ENCODE measurements at regions not wholly inside any gene's neighbourhood (a gene's known extent, or its start where the extent isn't known, plus 50 kb on each side); places are given as distances from the start of the nearest gene placed in this dataset.

- DNase-seq, result no peak
These were observed 52.9 kb upstream of the IRX1 start for GRCh38 chr5:3542769-3543168.

DNA sequence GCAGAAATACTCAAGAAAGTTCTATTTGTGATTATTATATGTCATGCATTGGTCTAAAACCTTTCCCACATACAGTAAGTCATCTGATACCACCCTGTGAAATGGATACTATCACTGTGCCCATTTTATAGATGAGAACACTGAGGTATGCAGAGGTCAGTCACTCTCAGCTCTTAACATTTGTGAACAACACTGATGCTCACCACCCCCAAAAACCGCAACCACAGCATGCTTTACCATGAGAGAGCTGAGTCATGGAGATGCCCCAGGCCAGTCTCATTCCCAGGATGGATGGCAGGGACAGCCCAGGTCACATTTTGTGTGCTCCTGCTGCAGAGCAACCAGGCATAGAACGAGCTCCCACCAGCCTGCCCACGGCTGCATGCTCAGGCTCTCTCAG, 53.5 kb upstream of the IRX1 start:
- no peak for DNase-seq

- DNase-seq, result no peak
These were observed 56.7 kb upstream of the IRX1 start for GRCh38 chr5:3538886-3539285.

GRCh38 chr5:3537942-3538341, 57.7 kb upstream of the IRX1 start:
- DNase-seq, result no peak

- no peak for DNase-seq
These were observed 60.0 kb upstream of the IRX1 start for GRCh38 chr5:3535414-3536211.

GRCh38 chr5:3534997-3535396, 60.6 kb upstream of the IRX1 start:
- no peak for DNase-seq

GRCh38 chr5:3531320-3531986, 64.2 kb upstream of the IRX1 start:
- DNase-seq, result no peak

- no peak for DNase-seq
These were observed 65.4 kb upstream of the IRX1 start for GRCh38 chr5:3530251-3530650.

GRCh38 chr5:3526551-3527185, 69.0 kb upstream of the IRX1 start:
- no peak for DNase-seq

- no peak for DNase-seq
These were observed 73.1 kb upstream of the IRX1 start for GRCh38 chr5:3522491-3522890.

GRCh38 chr5:3518576-3518975, 77.1 kb upstream of the IRX1 start:
- DNase-seq, result no peak

DNA sequence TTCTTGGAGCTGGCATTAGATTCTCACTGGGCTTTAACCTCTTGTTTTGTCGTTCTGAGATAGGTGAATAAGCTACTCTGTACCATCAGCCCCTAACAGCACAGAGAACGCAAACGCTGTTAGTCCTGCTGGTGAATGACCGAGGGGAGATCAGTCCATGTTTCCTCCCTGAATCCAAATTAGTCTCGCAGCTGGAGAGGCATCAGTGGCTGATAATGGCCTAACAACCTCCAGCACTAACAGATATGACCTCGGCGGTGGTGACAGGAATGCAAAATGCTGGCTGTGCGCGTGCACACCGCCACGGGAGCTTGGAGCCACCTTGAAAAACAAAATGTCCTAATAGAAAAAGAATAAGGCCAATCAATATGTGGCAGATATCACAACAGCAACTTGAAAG, 77.6 kb upstream of the IRX1 start:
- DNase-seq, result no peak

- no peak for DNase-seq
These were observed 78.3 kb upstream of the IRX1 start for GRCh38 chr5:3517348-3517747.

- DNase-seq, result peak; percentile 33
These were observed 83.1 kb upstream of the IRX1 start for GRCh38 chr5:3512361-3513095.

DNA sequence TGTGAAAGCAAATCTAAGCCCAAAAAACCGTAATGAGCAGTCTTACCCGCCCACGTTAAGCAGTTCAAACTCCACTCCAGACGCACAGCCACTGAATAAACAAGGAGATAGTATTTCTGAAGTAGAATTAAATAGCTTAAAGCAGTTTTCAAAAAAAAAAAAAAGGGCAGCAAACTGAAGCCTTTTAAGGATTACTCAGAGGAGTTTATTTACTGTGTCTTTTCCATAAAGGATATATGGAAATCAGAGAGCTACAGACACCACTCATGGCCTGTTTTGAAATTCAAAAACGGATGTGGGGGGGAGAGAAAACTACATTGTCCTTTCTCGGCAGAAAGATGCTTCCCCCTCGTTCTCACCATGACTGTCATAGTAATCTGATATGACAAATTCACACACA, 83.7 kb upstream of the IRX1 start:
- DNase-seq, result peak; percentile 59

GRCh38 chr5:3511519-3511918, 84.1 kb upstream of the IRX1 start:
- DNase-seq, result peak; percentile 60

DNA sequence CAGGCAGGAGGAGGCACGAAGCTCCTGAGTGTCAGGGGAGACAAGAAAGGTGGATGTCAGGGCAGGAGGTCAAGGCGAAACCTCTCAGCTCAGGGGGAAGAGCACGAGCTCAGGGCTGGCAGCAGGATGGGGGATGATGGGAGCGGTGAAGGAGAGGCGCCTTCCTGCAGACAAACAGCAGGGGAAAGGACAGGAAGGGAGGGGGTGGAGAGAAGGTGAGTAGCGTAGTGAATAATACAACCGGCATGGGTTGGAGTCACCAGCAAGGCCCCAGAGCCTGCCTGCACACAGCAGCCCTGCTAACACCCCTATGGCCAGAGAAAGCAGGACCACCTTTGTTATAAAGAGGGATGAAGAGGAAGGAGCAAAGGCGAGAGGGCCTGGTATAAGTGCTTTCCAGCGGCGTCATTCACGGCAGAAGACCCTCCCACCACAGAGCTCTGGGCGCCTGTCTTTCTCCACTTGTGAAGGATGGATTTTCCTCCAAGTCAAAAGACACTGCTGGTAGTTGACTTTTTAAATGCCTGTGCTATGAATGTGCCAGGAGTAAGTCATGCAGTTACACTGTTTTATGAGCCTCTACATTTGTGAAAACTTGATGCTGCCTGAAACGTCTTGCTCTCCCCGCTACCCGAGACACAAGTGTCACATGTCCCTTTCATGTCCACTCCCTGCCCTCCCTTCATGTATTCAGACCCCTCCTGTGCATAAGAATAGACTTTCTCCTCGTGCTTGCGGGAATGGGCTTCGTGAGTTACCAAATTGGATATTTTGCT, 84.8 kb upstream of the IRX1 start:
- DNase-seq, result no peak

- DNase-seq, result no peak
These were observed 86.3 kb upstream of the IRX1 start for GRCh38 chr5:3509290-3509689.

DNA sequence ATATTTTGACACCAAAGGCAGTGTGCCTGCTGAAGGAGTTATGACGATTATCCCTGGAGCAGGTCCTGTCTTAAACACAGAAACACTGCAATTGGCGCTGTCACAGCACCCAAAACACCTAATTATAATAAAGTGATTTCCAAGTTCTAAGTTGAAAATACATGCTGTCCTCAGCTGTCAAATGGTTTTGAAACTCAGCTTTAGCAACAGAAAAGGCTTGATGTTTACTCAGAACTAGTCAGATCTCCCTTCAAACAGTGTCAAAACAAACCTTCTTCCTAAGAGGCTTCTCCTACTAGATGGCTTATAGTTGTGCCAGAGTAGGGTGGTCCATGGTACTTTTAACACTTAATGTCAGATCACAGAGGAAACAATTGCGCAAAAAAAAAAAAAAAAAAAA, 87.2 kb upstream of the IRX1 start:
- no peak for DNase-seq

DNA sequence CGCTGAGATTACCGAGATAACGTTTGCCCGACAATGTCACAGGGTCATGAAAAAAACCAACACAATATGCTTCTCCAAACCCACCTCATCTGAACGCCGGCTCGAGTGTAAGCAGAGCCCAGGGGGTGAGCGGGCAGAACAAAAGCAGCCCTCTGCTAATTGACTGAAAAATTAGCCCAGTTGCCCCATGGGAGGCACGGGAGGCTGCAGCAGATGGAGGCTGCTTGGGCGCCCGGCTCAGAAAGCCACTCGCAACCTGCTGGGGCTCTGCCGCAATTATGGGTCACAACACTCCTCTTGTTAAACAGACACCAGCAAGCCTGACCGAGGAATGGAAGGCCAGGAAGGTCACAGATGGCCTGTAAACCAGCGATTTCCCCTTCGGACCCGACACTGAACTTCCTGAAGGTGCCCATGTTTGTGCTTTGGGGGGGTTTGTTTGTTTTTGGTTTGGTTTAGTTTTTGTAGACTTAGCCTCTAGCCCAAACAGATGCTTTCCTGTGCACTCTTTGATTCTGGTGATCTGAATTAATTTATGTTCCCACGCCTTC, 104.6 kb upstream of the IRX1 start:
- DNase-seq, result no peak

DNA sequence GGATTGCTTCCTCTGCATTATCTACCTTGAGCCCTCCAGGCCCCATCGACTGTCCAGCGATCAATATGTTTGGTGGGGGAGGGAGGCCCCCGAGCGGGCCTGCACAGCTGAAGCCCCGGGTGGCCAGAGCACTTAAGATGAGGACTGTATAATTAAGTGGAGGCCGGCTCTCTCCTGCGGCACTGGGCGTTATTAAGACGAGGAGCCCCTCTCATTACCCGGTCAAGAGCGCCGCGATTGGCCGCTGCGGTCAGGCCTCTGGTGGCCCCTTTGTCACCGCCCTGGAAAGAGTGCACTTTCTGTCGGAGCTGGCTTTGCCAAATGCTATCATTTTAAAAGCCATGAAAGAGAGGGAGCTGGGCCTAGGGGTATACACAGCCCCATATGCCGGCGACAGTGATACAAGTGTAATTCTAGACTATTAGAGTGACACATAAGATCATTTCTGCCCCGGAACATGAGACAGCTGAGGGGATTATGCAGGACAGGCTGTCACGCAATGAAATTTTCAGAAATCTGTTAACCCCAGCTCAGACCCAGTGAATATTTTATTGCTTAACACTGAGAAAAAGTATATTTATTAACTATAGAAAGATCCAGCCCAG, 106.3 kb upstream of the IRX1 start:
- peak; percentile 67 for DNase-seq

- no peak for DNase-seq
These were observed 110.8 kb upstream of the IRX1 start for GRCh38 chr5:3484836-3485235.
